ENCODE measurements at regions not wholly inside any gene's neighbourhood (a gene's known extent, or its start where the extent isn't known, plus 50 kb on each side); places are given as distances from the start of the nearest gene placed in this dataset.

GRCh38 chr7:67663644-67664043, 667.0 kb downstream of the TYW1 start:
- no peak for TF ChIP-seq TAF1 (IDR thresholded peaks at IDR 0.05; ENCODE audit: borderline replicate concordance, insufficient read depth, low read length)
- no peak for TF ChIP-seq REST (IDR thresholded peaks at IDR 0.05; ENCODE audit: insufficient read depth in 1 of 2, low read depth in 2 of 2, low read length in 2 of 2)
- TF ChIP-seq SIN3A (IDR thresholded peaks at IDR 0.05; ENCODE audit: borderline replicate concordance, insufficient read depth, low read length), result no peak
- TF ChIP-seq FOXP2 (optimal IDR thresholded peaks at IDR 0.05; ENCODE audit: borderline replicate concordance, extremely low read depth, extremely low read length, insufficient read depth), result no peak
- TF ChIP-seq POLR2AphosphoS5 (IDR thresholded peaks at IDR 0.05; ENCODE audit: low read depth, low read length), result no peak

- TF ChIP-seq POLR2AphosphoS5 (IDR thresholded peaks at IDR 0.05; ENCODE audit: low read depth, low read length) (no peak), REST (IDR thresholded peaks at IDR 0.05; ENCODE audit: insufficient read depth in 1 of 2, low read depth in 2 of 2, low read length in 2 of 2) (no peak), SIN3A (IDR thresholded peaks at IDR 0.05; ENCODE audit: borderline replicate concordance, insufficient read depth, low read length) (no peak), TAF1 (IDR thresholded peaks at IDR 0.05; ENCODE audit: borderline replicate concordance, insufficient read depth, low read length) (no peak), FOXP2 (optimal IDR thresholded peaks at IDR 0.05; ENCODE audit: borderline replicate concordance, extremely low read depth, extremely low read length, insufficient read depth) (no peak)
These were observed 674.4 kb downstream of the TYW1 start for GRCh38 chr7:67671006-67671548.

- TF ChIP-seq TAF1 (IDR thresholded peaks at IDR 0.05; ENCODE audit: borderline replicate concordance, insufficient read depth, low read length) (no peak), POLR2AphosphoS5 (IDR thresholded peaks at IDR 0.05; ENCODE audit: low read depth, low read length) (no peak)
These were observed 677.2 kb downstream of the TYW1 start for GRCh38 chr7:67673861-67674260.

- TF ChIP-seq FOXP2 (optimal IDR thresholded peaks at IDR 0.05; ENCODE audit: borderline replicate concordance, extremely low read depth, extremely low read length, insufficient read depth), result no peak
- no peak for TF ChIP-seq SIN3A (IDR thresholded peaks at IDR 0.05; ENCODE audit: borderline replicate concordance, insufficient read depth, low read length)
- TF ChIP-seq POLR2AphosphoS5 (IDR thresholded peaks at IDR 0.05; ENCODE audit: low read depth, low read length), result no peak
- no peak for TF ChIP-seq REST (IDR thresholded peaks at IDR 0.05; ENCODE audit: insufficient read depth in 1 of 2, low read depth in 2 of 2, low read length in 2 of 2)
- no peak for TF ChIP-seq TAF1 (IDR thresholded peaks at IDR 0.05; ENCODE audit: borderline replicate concordance, insufficient read depth, low read length)
These were observed 679.3 kb downstream of the TYW1 start for GRCh38 chr7:67675971-67676370.

GRCh38 chr7:67678419-67678818, 681.8 kb downstream of the TYW1 start:
- TF ChIP-seq SIN3A (IDR thresholded peaks at IDR 0.05; ENCODE audit: borderline replicate concordance, insufficient read depth, low read length) (no peak), TAF1 (IDR thresholded peaks at IDR 0.05; ENCODE audit: borderline replicate concordance, insufficient read depth, low read length) (no peak), FOXP2 (optimal IDR thresholded peaks at IDR 0.05; ENCODE audit: borderline replicate concordance, extremely low read depth, extremely low read length, insufficient read depth) (no peak)

- TF ChIP-seq SIN3A (IDR thresholded peaks at IDR 0.05; ENCODE audit: borderline replicate concordance, insufficient read depth, low read length) (no peak), TAF1 (IDR thresholded peaks at IDR 0.05; ENCODE audit: borderline replicate concordance, insufficient read depth, low read length) (no peak), POLR2AphosphoS5 (IDR thresholded peaks at IDR 0.05; ENCODE audit: low read depth, low read length) (no peak)
These were observed 687.0 kb downstream of the TYW1 start for GRCh38 chr7:67683628-67684027.

GRCh38 chr7:67690700-67691099, 694.1 kb downstream of the TYW1 start:
- no peak for TF ChIP-seq REST (IDR thresholded peaks at IDR 0.05; ENCODE audit: insufficient read depth in 1 of 2, low read depth in 2 of 2, low read length in 2 of 2)
- no peak for TF ChIP-seq FOXP2 (optimal IDR thresholded peaks at IDR 0.05; ENCODE audit: borderline replicate concordance, extremely low read depth, extremely low read length, insufficient read depth)
- TF ChIP-seq POLR2AphosphoS5 (IDR thresholded peaks at IDR 0.05; ENCODE audit: low read depth, low read length), result no peak
- no peak for TF ChIP-seq SIN3A (IDR thresholded peaks at IDR 0.05; ENCODE audit: borderline replicate concordance, insufficient read depth, low read length)
- no peak for TF ChIP-seq TAF1 (IDR thresholded peaks at IDR 0.05; ENCODE audit: borderline replicate concordance, insufficient read depth, low read length)

Measured in PFSK-1 (cell line).